H1 (cell line): ENCODE measurements at regions not wholly inside any gene's neighbourhood (a gene's known extent, or its start where the extent isn't known, plus 50 kb on each side); places are given as distances from the start of the nearest gene placed in this dataset.

Experiments
- CTCF ChIA-PET: fragments of 300-600 bp; sonication (Branson Sonifier 250); formaldehyde crosslinking; loops from one replicate; lab custom pipeline; 2021; ENCODE audit not compliant: partially characterized antibody; lab: Charles Lee
- POLR2A ChIA-PET: fragments of 300-600 bp; sonication (Branson Sonifier 250); formaldehyde crosslinking; loops from one replicate; lab custom pipeline; 2021; ENCODE audit warnings: inconsistent platforms; ENCODE audit not compliant: partially characterized antibody; lab: Charles Lee
- DNase-seq, 2 experiments: peaks; one replicate each; pipeline versions ENCODE4 v3.0.0 to v3.0.0-alpha.2; 2010 to 2022; ENCODE audit warnings: low spot score in 2 of 2, low read depth in 1 of 2, mixed read lengths in 1 of 2
- FAIRE-seq: peaks from 2 replicates; lab custom pipeline; 2011; peaks lifted over from hg19 to GRCh38; lab: Jason Lieb, UNC
- H2AFZ ChIP-seq: 2 replicates; pipeline ENCODE4 v1.8.1; 2012; ENCODE audit warnings: low read length, inconsistent platforms
- H2AK5ac ChIP-seq: 2 replicates; pipeline ENCODE4 v1.6.1; 2013; ENCODE audit warnings: low read depth, low read length
- H2BK120ac ChIP-seq: replicated peaks from 2 replicates; pipeline ENCODE3; 2013; ENCODE audit warnings: low read depth, low read length, inconsistent platforms
- H2BK12ac ChIP-seq: 2 replicates; pipeline ENCODE4 v1.6.1; 2013; ENCODE audit warnings: low read depth, low read length
- H2BK15ac ChIP-seq: 2 replicates; pipeline ENCODE4 v1.6.1; 2013; ENCODE audit warnings: low read length
- H2BK20ac ChIP-seq: 2 replicates; pipeline ENCODE4 v1.6.1; 2013; ENCODE audit warnings: low read length
- H2BK5ac ChIP-seq: 2 replicates; pipeline ENCODE4 v1.6.1; 2013; ENCODE audit warnings: low read depth, low read length
- H3K14ac ChIP-seq: 2 replicates; pipeline ENCODE4 v1.6.1; 2013; ENCODE audit warnings: inconsistent platforms; ENCODE audit not compliant: insufficient read length
- H3K18ac ChIP-seq: 2 replicates; pipeline ENCODE4 v1.6.1; 2013; ENCODE audit warnings: low read length; ENCODE audit errors: extremely low read depth
- H3K23ac ChIP-seq: 2 replicates; pipeline ENCODE4 v1.6.1; 2013; ENCODE audit warnings: inconsistent platforms; ENCODE audit not compliant: insufficient read length
- H3K23me2 ChIP-seq: 2 replicates; pipeline ENCODE4 v1.6.1; 2013; ENCODE audit warnings: low read depth, low read length
- H3K27ac ChIP-seq: 2 replicates; pipeline ENCODE4 v1.6.1; 2011; ENCODE audit warnings: low read depth, low read length, inconsistent platforms
- H3K27me3 ChIP-seq, 4 experiments: replicated peaks in 1 of 4; 1 replicate in 1 of 4; 2 replicates in 3 of 4; pipeline versions ENCODE4 v1.6.1 to v1.8.1; 2011 to 2013; ENCODE audit warnings: low read length in 3 of 4, mild to moderate bottlenecking in 3 of 4, inconsistent platforms in 2 of 4, mixed read lengths in 2 of 4, moderate library complexity in 1 of 4; ENCODE audit not compliant: control insufficient read depth in 3 of 4, insufficient read depth in 3 of 4; ENCODE audit errors: extremely low read depth in 1 of 4
- H3K36me3 ChIP-seq, 4 experiments: 2 replicates each; pipeline versions ENCODE4 v1.6.1 to v1.8.1; 2011 to 2013; ENCODE audit warnings: mild to moderate bottlenecking in 4 of 4, low read length in 3 of 4, moderate library complexity in 2 of 4, control low read depth in 1 of 4, inconsistent platforms in 1 of 4; ENCODE audit not compliant: insufficient read depth in 4 of 4, control insufficient read depth in 2 of 4
- H3K4ac ChIP-seq: replicated peaks from 2 replicates; pipeline ENCODE3; 2013; ENCODE audit warnings: low read length, low read depth, mixed read lengths, inconsistent platforms; ENCODE audit not compliant: insufficient read length
- H3K4me1 ChIP-seq, 4 experiments: replicated peaks in 1 of 4; 1 replicate in 1 of 4; 2 replicates in 3 of 4; pipeline versions ENCODE4 v1.6.1 to v1.8.1; 2011 to 2013; ENCODE audit warnings: low read length in 3 of 4, inconsistent platforms in 2 of 4, mixed read lengths in 1 of 4; ENCODE audit not compliant: insufficient read depth in 4 of 4, control insufficient read depth in 3 of 4
- H3K4me2 ChIP-seq, 2 experiments: 2 replicates each; pipeline versions ENCODE4 v1.6.1 to v1.8.1; 2011 to 2013; ENCODE audit warnings: low read depth in 2 of 2, low read length in 2 of 2, control low read depth in 1 of 2, inconsistent platforms in 1 of 2, mild to moderate bottlenecking in 1 of 2; ENCODE audit not compliant: insufficient read depth in 1 of 2
- H3K4me3 ChIP-seq, 4 experiments: fragments of 200-600, 300-600 bp in 1 of 4; sonication (generic), shearing (Covaris generic), sonication (Bioruptor Twin) in 1 of 4; 2 replicates each; pipeline versions ENCODE4 v1.5.1 to v1.8.1; 2011 to 2016; ENCODE audit warnings: low read length in 4 of 4, low read depth in 3 of 4, control low read depth in 2 of 4, inconsistent platforms in 2 of 4, mild to moderate bottlenecking in 2 of 4, mixed read lengths in 1 of 4, moderate library complexity in 1 of 4; ENCODE audit not compliant: insufficient read depth in 2 of 4; ENCODE audit errors: extremely low read depth in 1 of 4
- H3K56ac ChIP-seq: replicated peaks from 2 replicates; pipeline ENCODE3; 2013; ENCODE audit warnings: low read depth, mild to moderate bottlenecking, mixed read lengths, low read length, inconsistent platforms; ENCODE audit not compliant: insufficient read length
- H3K79me1 ChIP-seq: 2 replicates; pipeline ENCODE4 v1.6.1; 2013; ENCODE audit warnings: low read depth, low read length, control low read depth
- H3K79me2 ChIP-seq, 2 experiments: 2 replicates each; pipeline versions ENCODE4 v1.6.1 to v1.8.1; 2012 to 2013; ENCODE audit warnings: low read length in 2 of 2, mild to moderate bottlenecking in 2 of 2, inconsistent platforms in 1 of 2; ENCODE audit not compliant: insufficient read depth in 2 of 2, control insufficient read depth in 1 of 2
- H3K9ac ChIP-seq, 4 experiments: replicated peaks in 1 of 4; 1 replicate in 1 of 4; 2 replicates in 3 of 4; pipeline versions ENCODE4 v1.6.1 to v1.8.1; 2011 to 2013; ENCODE audit warnings: low read depth in 3 of 4, low read length in 3 of 4, control low read depth in 2 of 4, mild to moderate bottlenecking in 2 of 4, moderate library complexity in 2 of 4, inconsistent platforms in 1 of 4; ENCODE audit errors: extremely low read depth in 1 of 4
- H3K9me3 ChIP-seq, 2 experiments: 2 replicates each; pipeline versions ENCODE4 v1.6.1 to v1.8.1; 2012 to 2013; ENCODE audit warnings: mild to moderate bottlenecking in 2 of 2, moderate library complexity in 2 of 2, control low read depth in 1 of 2, inconsistent platforms in 1 of 2, low read depth in 1 of 2, low read length in 1 of 2, mixed read lengths in 1 of 2; ENCODE audit not compliant: insufficient read depth in 2 of 2
- H4K20me1 ChIP-seq, 2 experiments: replicated peaks in 1 of 2; 2 replicates each; pipeline versions ENCODE3 to v1.8.1; 2011 to 2013; ENCODE audit warnings: inconsistent platforms in 2 of 2, low read length in 2 of 2, mild to moderate bottlenecking in 1 of 2; ENCODE audit not compliant: insufficient read depth in 2 of 2, control insufficient read depth in 1 of 2
- H4K5ac ChIP-seq: 2 replicates; pipeline ENCODE4 v1.6.1; 2013; ENCODE audit warnings: low read length, low read depth, mixed read lengths, inconsistent platforms; ENCODE audit not compliant: insufficient read length
- H4K8ac ChIP-seq: 2 replicates; pipeline ENCODE4 v1.8.0; 2013; ENCODE audit warnings: mild to moderate bottlenecking, moderate library complexity, low read length, inconsistent platforms; ENCODE audit not compliant: insufficient read depth; ENCODE audit errors: extremely low read depth
- H4K91ac ChIP-seq: replicated peaks from 2 replicates; pipeline ENCODE3; 2013; ENCODE audit warnings: low read length, mixed read lengths, inconsistent platforms; ENCODE audit not compliant: insufficient read length
- CREB1 ChIP-seq: IDR thresholded peaks from 2 replicates; pipeline ENCODE4 v1.6.1; 2012; ENCODE audit warnings: inconsistent platforms
- EGR1 ChIP-seq: IDR thresholded peaks from 2 replicates; pipeline ENCODE4 v1.6.1; 2011; ENCODE audit warnings: low read depth, low read length, borderline replicate concordance
- SP1 ChIP-seq: IDR thresholded peaks from 2 replicates; pipeline ENCODE4 v1.6.1; 2011; ENCODE audit warnings: low read depth, low read length
- SUZ12 ChIP-seq: fragments of 200-600 bp; sonication (generic); IDR thresholded peaks from 2 replicates; pipeline ENCODE4 v1.6.1; 2012; ENCODE audit warnings: mild to moderate bottlenecking, inconsistent platforms, low read length, moderate library complexity, mixed read lengths
- WGBS, 2 experiments: shearing (Covaris generic) in 1 of 2; methylation state at CpG; one replicate each; pipeline versions ENCODE4 v1.1.6 to v1.1.7; 2013 to 2015; ENCODE audit warnings: low lambda C conversion rate in 2 of 2, mixed read lengths in 2 of 2, inconsistent platforms in 1 of 2, low coverage in 1 of 2, missing lambda C conversion rate in 1 of 2; ENCODE audit not compliant: insufficient replicate concordance in 2 of 2, insufficient coverage in 1 of 2, insufficient read length in 1 of 2; ENCODE audit errors: extremely low coverage in 1 of 2, missing lambda C conversion rate in 1 of 2; 5-methylcytosine and 5-hydroxymethylcytosine counted together
- TF ChIP-seq, protein P1 (sequence below): IDR thresholded peaks from 2 replicates; pipeline ENCODE4 v1.6.1; 2011; ENCODE audit warnings: low read depth, mild to moderate bottlenecking, low read length; ENCODE audit not compliant: insufficient read depth
- TF ChIP-seq, protein P2 (sequence below): IDR thresholded peaks from 2 replicates; pipeline ENCODE4 v1.6.1; 2012; ENCODE audit warnings: inconsistent platforms

DNA sequence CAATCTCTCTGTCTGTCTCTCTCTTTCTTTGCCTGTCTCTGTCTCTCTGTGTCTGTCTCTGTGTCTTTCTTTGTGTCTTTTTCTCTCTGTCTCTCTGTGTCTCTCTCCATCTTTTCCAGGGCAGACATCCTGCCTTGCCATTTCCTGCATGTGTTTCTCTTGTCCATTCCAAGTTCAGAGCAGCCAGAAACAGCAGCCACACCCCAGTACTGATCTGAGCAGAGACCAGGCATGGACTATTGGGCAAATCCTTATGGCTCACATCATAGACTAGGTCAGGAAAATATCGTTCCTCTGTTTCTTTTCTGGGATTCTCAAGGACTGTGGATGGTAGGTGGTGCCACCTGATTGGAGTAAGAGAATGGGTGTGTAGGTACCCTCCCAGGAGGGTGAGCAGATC, 95.8 kb downstream of the RAMP3 start:
- Histone ChIP-seq H3K56ac (no peak overlapping the region), H3K4me3 (no peak overlapping the region), H2BK120ac (no peak overlapping the region), H2BK15ac (no peak overlapping the region)
- TF ChIP-seq SUZ12 = no peak
- TF ChIP-seq, protein P1, sequence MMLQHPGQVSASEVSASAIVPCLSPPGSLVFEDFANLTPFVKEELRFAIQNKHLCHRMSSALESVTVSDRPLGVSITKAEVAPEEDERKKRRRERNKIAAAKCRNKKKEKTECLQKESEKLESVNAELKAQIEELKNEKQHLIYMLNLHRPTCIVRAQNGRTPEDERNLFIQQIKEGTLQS = no peak
- TF ChIP-seq CREB1 = no peak
- no peak for TF ChIP-seq EGR1
- TF ChIP-seq, protein P2, sequence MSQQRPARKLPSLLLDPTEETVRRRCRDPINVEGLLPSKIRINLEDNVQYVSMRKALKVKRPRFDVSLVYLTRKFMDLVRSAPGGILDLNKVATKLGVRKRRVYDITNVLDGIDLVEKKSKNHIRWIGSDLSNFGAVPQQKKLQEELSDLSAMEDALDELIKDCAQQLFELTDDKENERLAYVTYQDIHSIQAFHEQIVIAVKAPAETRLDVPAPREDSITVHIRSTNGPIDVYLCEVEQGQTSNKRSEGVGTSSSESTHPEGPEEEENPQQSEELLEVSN = no peak
- no peak for TF ChIP-seq SP1
- TF ChIP-seq, all 59 proteins: peak for 0
- no peak for FAIRE-seq
- Histone ChIP-seq H3K9ac (no peak overlapping the region), H2BK20ac (no peak overlapping the region), H3K23ac (no peak overlapping the region), H3K4me1 (no peaks in the 10 kb centered on the region), H3K27me3 (no peaks in the 10 kb centered on the region), H3K79me2 (no peaks in the 10 kb centered on the region), H4K8ac (no peak overlapping the region), H3K18ac (no peak overlapping the region), H4K5ac (no peak overlapping the region), H3K9me3 (no peaks in the 10 kb centered on the region), H2AK5ac (no peak overlapping the region), H3K27ac (no peak overlapping the region), H2BK5ac (no peak overlapping the region), H3K79me1 (no peaks in the 10 kb centered on the region), H4K20me1 (no peaks in the 10 kb centered on the region), H3K23me2 (no peaks in the 10 kb centered on the region), H2BK12ac (no peak overlapping the region), H3K4ac (no peak overlapping the region), H3K36me3 (no peaks in the 10 kb centered on the region), H4K91ac (no peak overlapping the region), H3K14ac (no peak overlapping the region), H3K4me2 (no peak overlapping the region), H2AFZ (no peak overlapping the region)
- no peak for DNase-seq
- POLR2A ChIA-PET = no interaction called here
- 83% methylated on average over 1 of the region's 1 CpG; no CpG with 5 or more reads in 1 of the 2 experiments for WGBS, 2 experiments
- CTCF ChIA-PET = no interaction called here
